Mesenchymal stem cell (in vitro differentiated cells and primary cell): ENCODE measurements at regions not wholly inside any gene's neighbourhood (a gene's known extent, or its start where the extent isn't known, plus 50 kb on each side); places are given as distances from the start of the nearest gene placed in this dataset.
"Not testable (repeated sequence)": the region's sequence is repeated elsewhere in the genome, so short reads cannot be mapped to it uniquely, and the experiment has no call there.

Experiments
- DNase-seq: peaks from one replicate; pipeline ENCODE4 v3.0.0-alpha.2; 2013
- H2AFZ ChIP-seq: one replicate; pipeline ENCODE4 v1.6.1; 2013; ENCODE audit warnings: low read depth, mild to moderate bottlenecking, control low read depth, inconsistent platforms, low read length, moderate library complexity
- H2AK5ac ChIP-seq: 2 replicates; pipeline ENCODE4 v1.6.1; 2013; ENCODE audit warnings: low read length, moderate library complexity, mild to moderate bottlenecking, inconsistent platforms; ENCODE audit not compliant: severe bottlenecking
- H2BK120ac ChIP-seq: one replicate; pipeline ENCODE4 v1.6.1; 2013; ENCODE audit warnings: low read depth, mild to moderate bottlenecking, inconsistent platforms, low read length, moderate library complexity
- H2BK12ac ChIP-seq, 2 experiments: one replicate each; pipeline ENCODE4 v1.6.1; 2013; ENCODE audit warnings: inconsistent platforms in 2 of 2, low read length in 2 of 2, mild to moderate bottlenecking in 2 of 2, moderate library complexity in 2 of 2, control low read depth in 1 of 2
- H2BK15ac ChIP-seq: one replicate; pipeline ENCODE4 v1.6.1; 2013; ENCODE audit warnings: mild to moderate bottlenecking, low read depth, inconsistent platforms; ENCODE audit not compliant: poor library complexity, severe bottlenecking
- H2BK5ac ChIP-seq: 2 replicates; pipeline ENCODE4 v1.6.1; 2013; ENCODE audit warnings: low read depth, mild to moderate bottlenecking, low read length, control low read depth, inconsistent platforms; ENCODE audit not compliant: poor library complexity, severe bottlenecking
- H3K14ac ChIP-seq, 2 experiments: one replicate each; pipeline ENCODE4 v1.6.1; 2013; ENCODE audit warnings: inconsistent platforms in 2 of 2, low read length in 2 of 2, control low read depth in 1 of 2, mild to moderate bottlenecking in 1 of 2, moderate library complexity in 1 of 2
- H3K18ac ChIP-seq, 2 experiments: one replicate each; pipeline ENCODE4 v1.6.1; 2013; ENCODE audit warnings: inconsistent platforms in 2 of 2, low read length in 2 of 2, control low read depth in 1 of 2, low read depth in 1 of 2, mild to moderate bottlenecking in 1 of 2
- H3K23ac ChIP-seq, 2 experiments: one replicate each; pipeline ENCODE4 v1.6.1; 2013; ENCODE audit warnings: inconsistent platforms in 2 of 2, low read length in 2 of 2, mild to moderate bottlenecking in 2 of 2, moderate library complexity in 2 of 2, control low read depth in 1 of 2
- H3K27ac ChIP-seq: 2 replicates; pipeline ENCODE4 v1.5.1; 2013; ENCODE audit warnings: mild to moderate bottlenecking, moderate library complexity, low read length, control low read depth, inconsistent platforms; ENCODE audit not compliant: poor library complexity, severe bottlenecking
- H3K27me3 ChIP-seq, 2 experiments: 2 replicates each; pipeline versions ENCODE4 v1.6.1 to v1.7.0; 2013; ENCODE audit warnings: low read length in 2 of 2, mild to moderate bottlenecking in 2 of 2, moderate library complexity in 2 of 2, control low read depth in 1 of 2, inconsistent platforms in 1 of 2; ENCODE audit not compliant: control insufficient read depth in 1 of 2, insufficient read depth in 1 of 2
- H3K36me3 ChIP-seq, 2 experiments: 2 replicates each; pipeline versions ENCODE4 v1.6.1 to v1.7.0; 2013; ENCODE audit warnings: low read length in 2 of 2, control low read depth in 1 of 2, inconsistent platforms in 1 of 2, low read depth in 1 of 2, mild to moderate bottlenecking in 1 of 2; ENCODE audit not compliant: insufficient read depth in 2 of 2, control insufficient read depth in 1 of 2
- H3K4ac ChIP-seq, 2 experiments: one replicate each; pipeline ENCODE4 v1.6.1; 2013; ENCODE audit warnings: inconsistent platforms in 2 of 2, low read length in 2 of 2, mild to moderate bottlenecking in 2 of 2, moderate library complexity in 2 of 2, control low read depth in 1 of 2, low read depth in 1 of 2
- H3K4me1 ChIP-seq: 2 replicates; pipeline ENCODE4 v1.6.1; 2013; ENCODE audit warnings: low read depth, low read length, control low read depth; ENCODE audit not compliant: control insufficient read depth, insufficient read depth
- H3K4me2 ChIP-seq: 2 replicates; pipeline ENCODE4 v1.6.1; 2013; ENCODE audit warnings: low read length, mild to moderate bottlenecking, inconsistent platforms; ENCODE audit not compliant: poor library complexity, severe bottlenecking
- H3K4me3 ChIP-seq, 2 experiments: 2 replicates each; pipeline versions ENCODE4 v1.5.1 to v1.7.0; 2013; ENCODE audit warnings: low read length in 2 of 2, mild to moderate bottlenecking in 2 of 2, control low read depth in 1 of 2, low read depth in 1 of 2; ENCODE audit not compliant: insufficient read depth in 1 of 2
- H3K79me1 ChIP-seq: replicated peaks from 2 replicates; pipeline ENCODE4 v1.6.1; 2013; ENCODE audit warnings: mild to moderate bottlenecking, control low read depth, low read length, inconsistent platforms; ENCODE audit not compliant: poor library complexity, severe bottlenecking
- H3K9ac ChIP-seq: 2 replicates; pipeline ENCODE4 v1.7.0; 2013; ENCODE audit warnings: mild to moderate bottlenecking, low read length, moderate library complexity
- H3K9me3 ChIP-seq: 2 replicates; pipeline ENCODE4 v1.7.0; 2013; ENCODE audit warnings: mild to moderate bottlenecking, low read length; ENCODE audit not compliant: control insufficient read depth
- H4K8ac ChIP-seq: one replicate; pipeline ENCODE4 v1.6.1; 2013; ENCODE audit warnings: inconsistent platforms, mild to moderate bottlenecking, low read length, moderate library complexity
- H4K91ac ChIP-seq: one replicate; pipeline ENCODE4 v1.6.1; 2013; ENCODE audit warnings: mild to moderate bottlenecking, low read length, inconsistent platforms
- WGBS: methylation state at CpG from one replicate; pipeline ENCODE4 v1.1.7; 2013; ENCODE audit warnings: mixed read lengths; 5-methylcytosine and 5-hydroxymethylcytosine counted together

GRCh38 chr1:143874625-143875024 lies 97.2 kb downstream of the FAM72C start:
- not testable (repeated sequence) for H4K8ac ChIP-seq, H3K9ac ChIP-seq, DNase-seq, H4K91ac ChIP-seq, H2AFZ ChIP-seq, H2BK120ac ChIP-seq, H2BK5ac ChIP-seq, H3K9me3 ChIP-seq, H2BK12ac ChIP-seq, H3K4me3 ChIP-seq, H3K27me3 ChIP-seq, H2BK15ac ChIP-seq, H3K27ac ChIP-seq, H3K18ac ChIP-seq, H3K4ac ChIP-seq, H2AK5ac ChIP-seq, H3K79me1 ChIP-seq, H3K4me1 ChIP-seq, H3K36me3 ChIP-seq, H3K4me2 ChIP-seq, H3K14ac ChIP-seq, H3K23ac ChIP-seq
- WGBS, result no CpG with 5 or more reads among the region's 2 CpGs

DNA sequence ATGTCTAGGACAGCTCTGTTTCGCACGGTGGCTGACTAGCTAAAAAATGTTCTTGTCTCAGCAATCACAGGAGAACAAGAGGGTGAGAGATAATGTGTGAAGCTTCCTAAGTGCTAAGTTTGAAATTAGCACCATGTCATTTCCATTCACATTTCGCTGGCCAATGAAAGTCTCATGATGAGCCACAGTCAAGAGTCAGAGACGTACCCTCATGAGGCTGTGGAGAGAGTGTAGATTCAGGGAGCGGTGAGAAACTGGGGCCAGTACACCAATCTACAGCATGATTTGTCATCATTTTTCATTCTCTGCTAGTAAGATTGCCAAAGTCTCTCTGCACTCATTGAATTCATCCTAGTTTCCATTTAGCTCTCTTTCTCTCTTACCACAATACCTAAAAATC lies 98.1 kb downstream of the FAM72C start:
- H2AFZ ChIP-seq, H3K9me3 ChIP-seq, H2BK15ac ChIP-seq, H3K18ac ChIP-seq, H3K27ac ChIP-seq, H3K4me2 ChIP-seq, H2BK12ac ChIP-seq, H3K36me3 ChIP-seq, H3K9ac ChIP-seq, H3K14ac ChIP-seq, DNase-seq, H2BK5ac ChIP-seq, H3K4ac ChIP-seq, H3K4me3 ChIP-seq, H2AK5ac ChIP-seq, H3K27me3 ChIP-seq, H3K23ac ChIP-seq, H4K8ac ChIP-seq, H4K91ac ChIP-seq, H2BK120ac ChIP-seq, H3K79me1 ChIP-seq, H3K4me1 ChIP-seq: not testable (repeated sequence)
- no CpG with 5 or more reads among the region's 5 CpGs for WGBS

- not testable (repeated sequence) for H3K4me1 ChIP-seq, H3K4ac ChIP-seq, H3K14ac ChIP-seq, H2BK5ac ChIP-seq, H3K79me1 ChIP-seq, H3K4me3 ChIP-seq, H3K36me3 ChIP-seq, H4K8ac ChIP-seq, H3K9me3 ChIP-seq, H3K4me2 ChIP-seq, H3K23ac ChIP-seq, H3K18ac ChIP-seq, H2BK12ac ChIP-seq, H3K27ac ChIP-seq, H2BK120ac ChIP-seq, H3K27me3 ChIP-seq, H4K91ac ChIP-seq, H3K9ac ChIP-seq, DNase-seq, H2AFZ ChIP-seq, H2BK15ac ChIP-seq, H2AK5ac ChIP-seq
- WGBS, result no CpG with 5 or more reads among the region's 1 CpG
These were observed 101.4 kb downstream of the FAM72C start for GRCh38 chr1:143870388-143870787.

- not testable (repeated sequence) for H2AFZ ChIP-seq, H3K36me3 ChIP-seq, H3K18ac ChIP-seq, H3K4me1 ChIP-seq, H3K4ac ChIP-seq, H3K14ac ChIP-seq, H4K91ac ChIP-seq, H3K9me3 ChIP-seq, H2BK120ac ChIP-seq, H4K8ac ChIP-seq, H3K9ac ChIP-seq, DNase-seq, H2BK12ac ChIP-seq, H2BK5ac ChIP-seq, H3K79me1 ChIP-seq, H2AK5ac ChIP-seq, H2BK15ac ChIP-seq, H3K27me3 ChIP-seq, H3K4me3 ChIP-seq, H3K4me2 ChIP-seq, H3K27ac ChIP-seq, H3K23ac ChIP-seq
- WGBS, result 25% methylated on average over 1 of the region's 5 CpGs
These were observed 104.1 kb downstream of the FAM72C start for GRCh38 chr1:143867590-143868220.
